GM19328 (cell line): ENCODE measurements at regions not wholly inside any gene's neighbourhood (a gene's known extent, or its start where the extent isn't known, plus 50 kb on each side); places are given as distances from the start of the nearest gene placed in this dataset.

Experiments used
- ATAC-seq: cut with Tn5 transposase; IDR thresholded peaks from one replicate; pipeline ENCODE4 v1.9.1; 2021; ENCODE audit warnings: mild to moderate bottlenecking, moderate library complexity; ENCODE audit not compliant: unreplicated experiment

GRCh38 chr6:21648475-21649050 lies 55.0 kb downstream of the SOX4 start:
- peak; percentile 75 for ATAC-seq

- ATAC-seq, result no peak
These were observed 59.8 kb downstream of the SOX4 start for GRCh38 chr6:21653323-21653722.

GRCh38 chr6:21653905-21654304 lies 60.4 kb downstream of the SOX4 start:
- ATAC-seq, result no peak

GRCh38 chr6:21654361-21654760 lies 60.8 kb downstream of the SOX4 start:
- no peak for ATAC-seq

GRCh38 chr6:21663966-21664313 lies 70.4 kb downstream of the SOX4 start:
- no peak for ATAC-seq

GRCh38 chr6:21664314-21665109 lies 71.0 kb downstream of the SOX4 start:
- no peak for ATAC-seq

- ATAC-seq, result no peak
These were observed 71.5 kb downstream of the SOX4 start for GRCh38 chr6:21665110-21665391.

GRCh38 chr6:21665392-21666200 lies 72.0 kb downstream of the SOX4 start:
- ATAC-seq, result no peak

- ATAC-seq, result no peak
These were observed 72.7 kb downstream of the SOX4 start for GRCh38 chr6:21666201-21666691.

GRCh38 chr6:21666853-21667681 lies 73.5 kb downstream of the SOX4 start:
- ATAC-seq, result no peak

GRCh38 chr6:21668795-21669194 lies 75.2 kb downstream of the SOX4 start:
- ATAC-seq, result no peak

- no peak for ATAC-seq
These were observed 83.2 kb downstream of the SOX4 start for GRCh38 chr6:21676769-21677168.

- no peak for ATAC-seq
These were observed 85.4 kb downstream of the SOX4 start for GRCh38 chr6:21678990-21679389.

- no peak for ATAC-seq
These were observed 86.3 kb downstream of the SOX4 start for GRCh38 chr6:21679761-21680265.

GRCh38 chr6:21680611-21681010 lies 87.1 kb downstream of the SOX4 start:
- ATAC-seq, result no peak

- ATAC-seq, result no peak
These were observed 96.9 kb downstream of the SOX4 start for GRCh38 chr6:21690489-21690888.

GRCh38 chr6:21691685-21692346 lies 98.3 kb downstream of the SOX4 start:
- ATAC-seq, result no peak

- ATAC-seq, result no peak
These were observed 99.2 kb downstream of the SOX4 start for GRCh38 chr6:21692721-21693120.

- ATAC-seq, result no peak
These were observed 100.6 kb downstream of the SOX4 start for GRCh38 chr6:21694168-21694567.

- ATAC-seq, result no peak
These were observed 114.2 kb downstream of the SOX4 start for GRCh38 chr6:21707524-21708319.
